Activated CD4-positive, alpha-beta T cell treated with anti-CD3 and anti-CD28 coated beads for 36 hours (primary cell): ENCODE measurements at regions not wholly inside any gene's neighbourhood (a gene's known extent, or its start where the extent isn't known, plus 50 kb on each side); places are given as distances from the start of the nearest gene placed in this dataset.

Experiments used
- ATAC-seq: fragments of 200-7000 bp; cut with Tn5 transposase; one replicate; pipeline ENCODE4 v1.10.0; 2021; ENCODE audit warnings: mild to moderate bottlenecking, moderate library complexity
- CTCF ChIA-PET: fragments of 350-600 bp; sonication (Branson Sonifier 250); formaldehyde crosslinking; loops from one replicate; lab custom pipeline; 2021; ENCODE audit warnings: antibody characterized with exemption; lab: Charles Lee
- POLR2A ChIA-PET: fragments of 350-600 bp; sonication (Branson Sonifier 250); formaldehyde crosslinking; loops from one replicate; lab custom pipeline; 2021; ENCODE audit warnings: antibody characterized with exemption, inconsistent platforms; lab: Charles Lee
- DNase-seq: peaks from one replicate; pipeline ENCODE4 v3.0.0-alpha.2; 2020
- H3K27ac Mint-ChIP-seq: one replicate; pipeline ENCODE4 v1.8.0; 2021; ENCODE audit warnings: mixed read lengths
- H3K27me3 Mint-ChIP-seq: one replicate; pipeline ENCODE4 v1.8.0; 2021; ENCODE audit warnings: mixed read lengths
- H3K36me3 Mint-ChIP-seq: one replicate; pipeline ENCODE4 v1.8.0; 2021; ENCODE audit warnings: low read depth, mixed read lengths
- H3K4me1 Mint-ChIP-seq: one replicate; pipeline ENCODE4 v1.8.0; 2021; ENCODE audit warnings: mixed read lengths
- H3K4me3 Mint-ChIP-seq: one replicate; pipeline ENCODE4 v1.8.0; 2021; ENCODE audit warnings: mild to moderate bottlenecking, moderate library complexity, mixed read lengths
- H3K9me3 Mint-ChIP-seq: one replicate; pipeline ENCODE4 v1.8.0; 2021; ENCODE audit warnings: low read depth, mixed read lengths
- intact Hi-C, 2 experiments: fragments of 100-400 bp; cut with DNase I in 1 of 2; cut with micrococcal nuclease in 1 of 2; formaldehyde crosslinking; loops; one replicate each; pipeline versions ENCODE4 v1.14.2 to v1.15.1; 2022 to 2024; cut with DNase I, micrococcal nuclease

DNA sequence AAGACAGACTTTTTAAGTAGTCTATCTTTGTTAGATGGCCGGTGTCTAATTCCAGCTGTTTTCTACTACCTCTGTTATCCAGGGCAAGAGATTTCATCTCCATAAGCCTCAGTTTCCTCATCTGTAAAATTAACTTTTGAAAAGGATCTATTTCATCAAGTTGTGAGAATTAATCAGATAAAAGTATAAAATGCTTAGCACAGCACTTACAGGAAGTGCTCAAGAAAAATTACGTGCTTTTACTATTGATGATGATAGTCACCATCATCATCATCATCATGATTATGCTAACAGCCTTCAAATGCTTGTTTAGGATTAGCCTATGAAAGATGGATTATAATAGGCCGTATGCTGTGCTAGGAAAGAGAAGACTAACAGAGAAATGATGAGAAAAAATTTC, 76.2 kb downstream of the CYRIA start:
- ChIA-PET CTCF (no interaction called here), POLR2A (no interaction called here)
- intact Hi-C loops = no loop called here
- Mint-ChIP-seq H3K27me3 (peaks cover 6% of the 10 kb centered on the region), H3K9me3 (no peaks in the 10 kb centered on the region), H3K36me3 (no peaks in the 10 kb centered on the region), H3K27ac (no peak overlapping the region), H3K4me3 (no peak overlapping the region), H3K4me1 (no peaks in the 10 kb centered on the region)
- DNase-seq = no peak
- ATAC-seq = no peak

DNA sequence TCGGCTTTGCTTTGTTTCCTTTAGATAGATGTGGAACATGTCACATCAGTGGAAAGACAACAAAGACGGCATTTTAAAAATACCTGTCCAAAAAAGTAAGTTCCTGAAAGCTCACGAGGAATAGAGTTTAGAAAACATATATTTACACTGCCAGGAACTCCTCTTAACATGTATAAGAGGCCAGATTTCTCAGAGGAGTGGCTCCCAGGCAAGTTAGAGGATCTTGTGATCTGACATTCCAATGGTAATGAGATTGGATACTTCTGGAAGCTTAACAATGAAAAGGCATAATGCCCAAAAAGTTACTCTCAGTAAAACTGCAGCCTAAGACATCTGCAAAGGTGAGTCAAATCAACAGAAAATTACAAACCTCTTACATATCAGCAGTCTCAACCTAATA, 77.1 kb downstream of the CYRIA start:
- no peak for DNase-seq
- ATAC-seq = no peak
- CTCF ChIA-PET = no interaction called here
- no peak overlapping the region for H3K27ac Mint-ChIP-seq
- no peak overlapping the region for H3K4me3 Mint-ChIP-seq
- no peaks in the 10 kb centered on the region for H3K9me3 Mint-ChIP-seq
- peaks cover 6% of the 10 kb centered on the region for H3K27me3 Mint-ChIP-seq
- H3K4me1 Mint-ChIP-seq = no peaks in the 10 kb centered on the region
- no peaks in the 10 kb centered on the region for H3K36me3 Mint-ChIP-seq
- intact Hi-C loops = no loop called here
- POLR2A ChIA-PET = no interaction called here

DNA sequence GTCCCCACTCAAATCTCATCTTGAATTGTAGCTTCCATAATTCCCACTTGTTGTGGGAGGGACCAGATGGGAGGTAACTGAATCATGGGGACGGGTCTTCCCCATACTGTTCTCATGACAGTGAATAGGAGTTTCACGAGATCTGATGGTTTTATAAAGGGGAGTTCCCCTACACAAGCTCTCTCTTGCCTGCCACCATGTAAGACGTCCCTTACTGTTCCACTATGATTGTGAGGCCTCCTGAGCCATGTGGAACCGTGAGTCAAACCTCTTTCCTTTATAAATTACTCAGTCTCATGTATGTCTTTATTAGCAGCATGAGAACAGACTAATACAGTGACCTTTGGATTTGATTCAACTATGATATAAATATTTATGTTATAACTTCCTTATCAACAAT, 78.0 kb downstream of the CYRIA start:
- ATAC-seq (peak; percentile 39), DNase-seq (no peak)
- POLR2A ChIA-PET = no interaction called here
- peaks cover 6% of the 10 kb centered on the region for H3K27me3 Mint-ChIP-seq
- intact Hi-C loops = no loop called here
- H3K27ac Mint-ChIP-seq = no peak overlapping the region
- H3K4me1 Mint-ChIP-seq = no peaks in the 10 kb centered on the region
- H3K36me3 Mint-ChIP-seq = no peaks in the 10 kb centered on the region
- H3K9me3 Mint-ChIP-seq = no peaks in the 10 kb centered on the region
- CTCF ChIA-PET = interaction anchor here (1.2 kb wide), 1 partner anchor 21 kb away, joined by 3 read pairs; no protein-coding TSS in a partner anchor
- no peak overlapping the region for H3K4me3 Mint-ChIP-seq

DNA sequence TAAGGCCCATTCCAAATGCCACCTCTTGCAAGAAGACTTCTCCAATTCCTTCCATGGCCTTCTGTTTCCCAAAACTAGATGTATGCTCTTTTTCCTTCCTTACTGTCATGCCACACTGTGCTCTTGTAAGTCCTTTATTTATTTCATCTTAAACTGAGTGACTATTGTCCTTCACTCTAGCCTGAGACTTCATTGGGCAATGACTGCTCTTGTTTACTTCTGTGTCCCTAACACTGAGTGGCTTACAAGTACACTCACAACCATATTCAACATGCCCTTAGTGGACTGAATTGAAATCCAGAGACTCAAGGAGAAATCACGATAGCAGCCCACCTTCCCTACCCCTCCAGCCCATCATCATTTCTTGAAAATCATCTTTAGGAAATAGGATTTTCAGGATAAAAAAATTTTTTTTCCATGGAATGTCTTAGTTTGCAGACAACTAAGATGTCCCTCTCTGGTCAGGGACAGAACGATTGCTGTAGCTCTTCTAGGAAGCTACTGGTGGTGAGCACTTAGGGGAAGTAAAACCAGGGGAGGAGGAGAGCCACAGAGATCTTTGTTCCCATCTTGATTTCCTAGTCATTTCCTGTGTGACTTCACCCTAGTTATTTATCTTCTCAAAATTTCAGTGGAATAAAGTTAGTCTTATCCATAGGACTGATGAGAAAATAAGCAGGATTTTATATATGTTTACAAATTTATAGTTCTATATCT, 80.7 kb downstream of the CYRIA start:
- Mint-ChIP-seq H3K27me3 (peaks cover 7% of the 10 kb centered on the region), H3K4me1 (no peaks in the 10 kb centered on the region), H3K9me3 (no peaks in the 10 kb centered on the region), H3K27ac (no peak overlapping the region), H3K36me3 (no peaks in the 10 kb centered on the region), H3K4me3 (no peak overlapping the region)
- POLR2A ChIA-PET = no interaction called here
- intact Hi-C loops = no loop called here
- DNase-seq (no peak), ATAC-seq (no peak)
- CTCF ChIA-PET = interaction anchor here (0.6 kb wide), 1 partner anchor 14 kb away, joined by 3 read pairs; no protein-coding TSS in a partner anchor

DNA sequence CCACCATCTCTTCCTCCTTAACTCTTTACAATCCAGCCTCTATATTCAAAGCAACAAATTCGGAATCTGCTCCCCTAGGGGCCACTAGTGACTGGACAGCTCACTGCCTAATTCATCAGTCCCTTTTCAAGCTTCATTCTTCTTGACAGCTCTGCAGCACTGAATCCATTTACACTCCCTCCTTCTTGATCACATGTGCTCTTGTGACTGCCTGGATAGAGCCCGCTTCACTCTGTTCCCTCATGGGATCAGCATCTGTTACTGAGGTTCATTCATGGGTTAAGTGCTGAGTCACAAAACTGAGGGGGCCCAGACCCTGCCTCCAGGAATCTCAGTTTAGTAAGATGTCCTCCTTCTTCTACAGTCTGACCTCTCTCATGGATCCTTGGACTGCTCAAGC, 81.5 kb downstream of the CYRIA start:
- Mint-ChIP-seq H3K27me3 (peaks cover 7% of the 10 kb centered on the region), H3K4me3 (no peak overlapping the region), H3K27ac (no peak overlapping the region), H3K9me3 (no peaks in the 10 kb centered on the region), H3K36me3 (no peaks in the 10 kb centered on the region), H3K4me1 (no peaks in the 10 kb centered on the region)
- ChIA-PET POLR2A (no interaction called here), CTCF (no interaction called here)
- DNase-seq (no peak), ATAC-seq (no peak)
- intact Hi-C loops = no loop called here

DNA sequence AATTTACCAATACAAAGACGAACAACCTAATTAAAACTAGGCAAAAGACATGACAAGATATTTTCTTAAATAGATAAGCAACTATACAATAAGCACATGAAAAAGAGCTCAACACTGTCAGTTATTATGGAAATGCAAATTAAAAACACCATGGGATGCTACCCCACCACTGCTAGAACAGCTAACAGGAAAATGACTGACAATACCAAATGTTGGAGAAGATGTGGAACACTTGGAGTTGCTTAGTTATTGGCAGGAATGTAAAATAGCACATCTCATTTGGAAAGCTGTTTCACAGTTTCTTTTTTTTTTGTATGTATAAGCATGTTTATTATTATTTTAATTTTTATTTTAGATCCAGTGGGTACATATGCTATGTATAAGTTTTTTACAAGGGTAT, 84.4 kb downstream of the CYRIA start:
- ChIA-PET CTCF (interaction anchor here (0.6 kb wide), 1 partner anchor 616 kb away, joined by 3 read pairs; no protein-coding TSS in a partner anchor), POLR2A (no interaction called here)
- ATAC-seq (no peak), DNase-seq (no peak)
- no peaks in the 10 kb centered on the region for H3K36me3 Mint-ChIP-seq
- peaks cover 10% of the 10 kb centered on the region for H3K27me3 Mint-ChIP-seq
- H3K27ac Mint-ChIP-seq = no peak overlapping the region
- no peak overlapping the region for H3K4me3 Mint-ChIP-seq
- H3K4me1 Mint-ChIP-seq = no peaks in the 10 kb centered on the region
- intact Hi-C loops = no loop called here
- no peaks in the 10 kb centered on the region for H3K9me3 Mint-ChIP-seq

DNA sequence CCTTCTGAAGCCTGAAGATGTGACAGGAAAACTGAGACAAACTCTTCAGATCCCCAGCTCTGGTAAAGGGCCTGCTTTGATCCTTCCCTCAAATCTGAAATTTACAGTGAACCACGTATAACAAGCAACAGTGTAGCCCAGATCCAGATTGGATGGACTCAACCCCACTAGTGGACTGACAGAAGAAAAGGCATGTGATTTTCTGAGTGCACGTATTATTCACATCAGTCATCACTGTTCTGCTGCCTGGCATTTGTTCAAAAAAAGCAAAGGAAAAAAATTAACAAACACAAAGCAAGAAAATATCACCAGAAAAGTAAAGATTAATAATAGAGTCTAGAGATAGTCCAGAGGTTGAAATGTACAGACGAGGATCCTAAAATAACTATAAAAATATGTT, 87.6 kb downstream of the CYRIA start:
- ChIA-PET POLR2A (no interaction called here), CTCF (no interaction called here)
- no peak overlapping the region for H3K27ac Mint-ChIP-seq
- peaks cover 10% of the 10 kb centered on the region for H3K27me3 Mint-ChIP-seq
- DNase-seq (no peak), ATAC-seq (no peak)
- H3K4me1 Mint-ChIP-seq = no peaks in the 10 kb centered on the region
- H3K9me3 Mint-ChIP-seq = no peaks in the 10 kb centered on the region
- intact Hi-C loops = no loop called here
- no peak overlapping the region for H3K4me3 Mint-ChIP-seq
- no peaks in the 10 kb centered on the region for H3K36me3 Mint-ChIP-seq

DNA sequence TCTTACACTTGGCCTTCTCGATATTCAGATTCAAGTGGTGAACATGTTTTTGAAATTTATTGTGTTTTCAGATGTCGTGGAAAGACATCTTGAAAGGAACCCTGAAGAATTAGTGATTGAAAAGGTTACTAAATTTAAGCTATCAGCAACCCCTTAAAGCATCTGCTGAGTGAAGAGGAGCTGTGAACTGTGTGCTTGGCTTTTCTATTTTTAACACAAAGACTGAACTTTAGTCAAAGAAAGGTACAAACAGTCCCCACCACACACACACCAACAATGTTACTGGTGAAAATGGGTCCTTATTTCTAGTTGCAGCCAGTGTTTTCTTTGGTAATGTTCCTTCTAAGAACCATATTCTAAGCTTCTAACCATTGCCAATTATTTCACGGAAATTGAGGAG, 95.1 kb downstream of the CYRIA start:
- no peak for DNase-seq
- Mint-ChIP-seq H3K4me1 (no peaks in the 10 kb centered on the region), H3K27ac (no peak overlapping the region), H3K4me3 (no peak overlapping the region), H3K27me3 (peaks cover 9% of the 10 kb centered on the region), H3K9me3 (no peaks in the 10 kb centered on the region), H3K36me3 (no peaks in the 10 kb centered on the region)
- intact Hi-C loops = no loop called here
- ChIA-PET POLR2A (no interaction called here), CTCF (no interaction called here)
- ATAC-seq = no peak

DNA sequence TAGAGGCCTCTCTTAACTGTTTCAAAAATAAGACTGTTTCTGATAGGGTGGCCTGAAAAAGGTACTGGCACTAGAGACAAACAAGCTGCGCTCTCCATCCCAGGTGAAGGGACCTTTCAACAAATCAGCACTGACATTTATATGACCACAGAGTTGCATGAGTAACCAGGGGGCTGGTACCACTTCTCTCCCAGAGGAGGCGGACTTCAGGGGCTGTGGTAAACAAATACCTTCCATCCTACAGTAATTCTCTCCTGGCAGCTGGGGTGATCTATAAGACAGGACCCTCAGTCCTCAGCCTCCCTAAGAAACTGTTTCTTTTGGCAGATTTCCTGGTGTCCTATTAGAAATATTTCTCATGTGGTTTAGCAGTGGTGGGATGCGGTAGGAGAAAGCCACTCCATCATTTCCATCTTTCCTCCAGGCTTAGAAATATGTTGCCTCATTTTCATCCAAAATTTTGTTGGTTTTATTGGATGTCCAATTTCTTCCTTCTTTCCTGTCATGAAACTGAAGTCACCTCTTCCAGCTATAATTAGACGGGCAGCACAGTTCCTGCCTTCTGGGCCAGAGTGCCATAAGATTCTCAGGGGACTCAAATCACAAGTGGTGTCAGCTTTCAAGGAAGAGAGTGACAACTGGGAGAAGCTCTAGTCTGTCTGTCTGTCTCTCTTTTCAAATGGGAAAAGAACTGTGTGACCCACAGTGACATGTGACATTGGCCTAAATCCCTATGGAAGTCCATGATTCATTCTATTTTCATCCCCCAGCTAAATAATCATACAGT, 96.4 kb downstream of the CYRIA start:
- Mint-ChIP-seq H3K4me3 (no peak overlapping the region), H3K9me3 (no peaks in the 10 kb centered on the region), H3K27me3 (peaks cover 9% of the 10 kb centered on the region), H3K4me1 (no peaks in the 10 kb centered on the region), H3K27ac (no peak overlapping the region), H3K36me3 (no peaks in the 10 kb centered on the region)
- no peak for ATAC-seq
- ChIA-PET POLR2A (interaction anchor here (0.7 kb wide), 1 partner anchor 839 kb away, joined by 4 read pairs; no protein-coding TSS in a partner anchor), CTCF (interaction anchor here (0.5 kb wide), 1 partner anchor 280 kb away, joined by 3 read pairs; no protein-coding TSS in a partner anchor)
- DNase-seq = no peak
- intact Hi-C loops = no loop called here

- Mint-ChIP-seq H3K27me3 (peaks cover 9% of the 10 kb centered on the region), H3K9me3 (no peaks in the 10 kb centered on the region), H3K4me1 (no peaks in the 10 kb centered on the region), H3K27ac (no peak overlapping the region), H3K4me3 (no peak overlapping the region), H3K36me3 (no peaks in the 10 kb centered on the region)
- ATAC-seq = no peak
- ChIA-PET POLR2A (no interaction called here), CTCF (interaction anchor here (0.6 kb wide), 1 partner anchor 756 kb away, joined by 3 read pairs; no protein-coding TSS in a partner anchor)
- DNase-seq = no peak
- intact Hi-C loops = no loop called here
These were observed 98.9 kb downstream of the CYRIA start for GRCh38 chr2:16566701-16567100.

DNA sequence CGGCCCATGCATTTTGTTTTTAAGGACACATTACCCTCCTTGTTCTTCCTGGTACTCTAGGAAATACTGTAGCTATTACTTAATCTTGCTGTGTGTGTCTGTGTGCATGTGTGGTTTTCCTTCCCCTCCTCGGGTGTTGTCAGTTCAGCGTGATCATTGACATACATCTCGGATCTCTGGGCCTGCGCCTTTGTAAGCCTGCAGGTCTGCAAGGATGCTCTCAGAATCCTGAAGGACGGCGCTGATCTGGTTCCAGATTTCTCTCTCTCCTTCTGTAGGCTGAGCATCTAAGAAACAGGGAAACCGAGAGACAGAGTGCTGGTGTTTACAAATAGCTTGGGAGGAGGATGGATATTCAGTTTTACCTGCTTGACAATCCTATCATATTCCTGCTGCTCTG, 100.2 kb downstream of the CYRIA start:
- POLR2A ChIA-PET = no interaction called here

DNA sequence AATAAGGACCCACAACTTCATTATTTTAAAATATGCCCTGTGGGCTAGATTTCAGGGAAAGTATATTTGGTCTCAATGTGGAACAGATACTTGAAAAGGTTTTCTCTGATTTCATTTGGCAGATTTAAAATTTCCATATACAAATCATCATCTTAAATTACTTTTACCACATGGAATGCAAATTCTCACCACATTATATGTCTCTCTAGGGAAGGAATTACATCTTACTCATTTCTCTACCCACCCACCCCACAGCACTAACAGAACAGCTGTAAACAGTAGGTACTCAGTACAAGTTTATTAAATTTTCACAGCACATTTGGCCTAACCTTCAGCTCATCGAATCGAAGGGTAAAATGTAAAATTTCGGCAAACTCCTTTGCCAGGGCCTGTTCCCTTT, 104.0 kb downstream of the CYRIA start:
- ATAC-seq (no peak), DNase-seq (no peak)
- POLR2A ChIA-PET = no interaction called here
- Mint-ChIP-seq H3K27me3 (peaks cover 5% of the 10 kb centered on the region), H3K4me1 (no peaks in the 10 kb centered on the region), H3K27ac (no peak overlapping the region), H3K36me3 (no peaks in the 10 kb centered on the region), H3K9me3 (no peaks in the 10 kb centered on the region), H3K4me3 (no peak overlapping the region)
- intact Hi-C loops = no loop called here
- CTCF ChIA-PET = no interaction called here

More for the DNA sequence above, 100.2 kb downstream of the CYRIA start:
- no peaks in the 10 kb centered on the region for H3K4me1 Mint-ChIP-seq
- H3K27ac Mint-ChIP-seq = no peak overlapping the region
- CTCF ChIA-PET = no interaction called here
- intact Hi-C loops = no loop called here
- H3K4me3 Mint-ChIP-seq = no peak overlapping the region
- peaks cover 5% of the 10 kb centered on the region for H3K27me3 Mint-ChIP-seq
- H3K36me3 Mint-ChIP-seq = no peaks in the 10 kb centered on the region
- DNase-seq (no peak), ATAC-seq (no peak)
- no peaks in the 10 kb centered on the region for H3K9me3 Mint-ChIP-seq
